GM18867 (cell line): ENCODE measurements at regions not wholly inside any gene's neighbourhood (a gene's known extent, or its start where the extent isn't known, plus 50 kb on each side); places are given as distances from the start of the nearest gene placed in this dataset.

ENCODE experiments used
- ATAC-seq: cut with Tn5 transposase; IDR thresholded peaks from one replicate; pipeline ENCODE4 v1.9.1; 2021; ENCODE audit warnings: mild to moderate bottlenecking, moderate library complexity; ENCODE audit not compliant: unreplicated experiment

GRCh38 chr13:21949818-21950429 lies 279.1 kb downstream of the FGF9 start:
- ATAC-seq = no peak

GRCh38 chr13:21956666-21957065 lies 285.8 kb downstream of the FGF9 start:
- ATAC-seq = no peak

GRCh38 chr13:21957833-21958232 lies 287.0 kb downstream of the FGF9 start:
- ATAC-seq = no peak

GRCh38 chr13:21960108-21960507 lies 289.2 kb downstream of the FGF9 start:
- ATAC-seq = no peak

- ATAC-seq = no peak
Measured at GRCh38 chr13:21964686-21965085, 293.8 kb downstream of the FGF9 start.

- no peak for ATAC-seq
Measured at GRCh38 chr13:21965095-21965494, 294.2 kb downstream of the FGF9 start.

- ATAC-seq = no peak
Measured at GRCh38 chr13:21966014-21966413, 295.1 kb downstream of the FGF9 start.

GRCh38 chr13:21967871-21968270 lies 297.0 kb downstream of the FGF9 start:
- ATAC-seq = no peak

GRCh38 chr13:21970172-21970571 lies 299.3 kb downstream of the FGF9 start:
- ATAC-seq = no peak

- no peak for ATAC-seq
Measured at GRCh38 chr13:21970918-21971317, 300.0 kb downstream of the FGF9 start.

- ATAC-seq = no peak
Measured at GRCh38 chr13:21971662-21972621, 301.1 kb downstream of the FGF9 start.

GRCh38 chr13:21973437-21974125 lies 302.7 kb downstream of the FGF9 start:
- no peak for ATAC-seq

- no peak for ATAC-seq
Measured at GRCh38 chr13:21974741-21975140, 303.9 kb downstream of the FGF9 start.

GRCh38 chr13:21976159-21976558 lies 305.3 kb downstream of the FGF9 start:
- no peak for ATAC-seq

GRCh38 chr13:21979161-21979806 lies 308.4 kb downstream of the FGF9 start:
- no peak for ATAC-seq

- ATAC-seq = no peak
Measured at GRCh38 chr13:21980049-21980448, 309.2 kb downstream of the FGF9 start.

- ATAC-seq = no peak
Measured at GRCh38 chr13:21984156-21984555, 313.3 kb downstream of the FGF9 start.

GRCh38 chr13:21986602-21987001 lies 315.7 kb downstream of the FGF9 start:
- ATAC-seq = no peak

GRCh38 chr13:21987793-21988192 lies 316.9 kb downstream of the FGF9 start:
- ATAC-seq = no peak

GRCh38 chr13:21988624-21989023 lies 317.8 kb downstream of the FGF9 start:
- no peak for ATAC-seq

GRCh38 chr13:21996049-21996448 lies 325.2 kb downstream of the FGF9 start:
- ATAC-seq = no peak
